NT2/D1 (cell line): ENCODE measurements at regions not wholly inside any gene's neighbourhood (a gene's known extent, or its start where the extent isn't known, plus 50 kb on each side); places are given as distances from the start of the nearest gene placed in this dataset.
A peak's percentile ranks its signal among the peaks of the same experiment; 100 is the strongest.

Source experiments
- DNase-seq: peaks from one replicate; pipeline ENCODE4 v3.0.0-alpha.2; 2011; ENCODE audit warnings: low read depth, low spot score
- H3K27me3 ChIP-seq: 2 replicates; pipeline ENCODE4 v1.6.0; 2011; ENCODE audit warnings: mild to moderate bottlenecking; ENCODE audit not compliant: insufficient read length, insufficient read depth
- H3K36me3 ChIP-seq: 2 replicates; pipeline ENCODE4 v1.6.1; 2011; ENCODE audit warnings: mild to moderate bottlenecking, low read length, mixed read lengths; ENCODE audit not compliant: insufficient read depth, insufficient read length
- H3K4me1 ChIP-seq: 2 replicates; pipeline ENCODE4 v1.5.1; 2011; ENCODE audit not compliant: insufficient read depth, insufficient read length
- H3K4me3 ChIP-seq: 2 replicates; pipeline ENCODE4 v1.5.1; 2011; ENCODE audit warnings: low read depth; ENCODE audit not compliant: insufficient read length
- H3K9ac ChIP-seq: 2 replicates; pipeline ENCODE4 v1.6.0; 2011; ENCODE audit warnings: low read depth; ENCODE audit not compliant: insufficient read length
- H3K9me3 ChIP-seq: 2 replicates; pipeline ENCODE4 v1.5.1; 2011; ENCODE audit warnings: mild to moderate bottlenecking, low read length; ENCODE audit not compliant: insufficient read depth
- SUZ12 ChIP-seq: IDR thresholded peaks from 2 replicates; pipeline ENCODE4 v1.6.1; 2011; ENCODE audit not compliant: insufficient read length, insufficient read depth; ENCODE audit errors: extremely low read depth
- YY1 ChIP-seq: IDR thresholded peaks from 2 replicates; pipeline ENCODE4 v1.6.1; 2011; ENCODE audit not compliant: insufficient read length, insufficient read depth
- ZNF274 ChIP-seq: IDR thresholded peaks from 2 replicates; pipeline ENCODE4 v1.6.1; 2011; ENCODE audit warnings: mild to moderate bottlenecking, low read depth, low read length

- no peak for TF ChIP-seq ZNF274
- no peak for TF ChIP-seq SUZ12
- no peak for TF ChIP-seq YY1
- Histone ChIP-seq H3K36me3 (no peaks in the 10 kb centered on the region), H3K4me3 (no peak overlapping the region), H3K4me1 (no peaks in the 10 kb centered on the region), H3K9me3 (no peaks in the 10 kb centered on the region), H3K9ac (no peak overlapping the region), H3K27me3 (no peaks in the 10 kb centered on the region)
- no peak for DNase-seq
Observed at GRCh38 chr13:100818711-100819110, 144.1 kb upstream of the TMTC4 start.

- no peak for TF ChIP-seq SUZ12
- TF ChIP-seq YY1: no peak
- TF ChIP-seq ZNF274: no peak
Observed at GRCh38 chr13:100817928-100818327, 143.3 kb upstream of the TMTC4 start.

GRCh38 chr13:100815476-100816046, 141.0 kb upstream of the TMTC4 start:
- DNase-seq: peak; percentile 42
- Histone ChIP-seq H3K4me1 (no peaks in the 10 kb centered on the region), H3K9ac (no peak overlapping the region), H3K4me3 (no peak overlapping the region), H3K36me3 (no peaks in the 10 kb centered on the region), H3K9me3 (no peaks in the 10 kb centered on the region), H3K27me3 (no peaks in the 10 kb centered on the region)
- no peak for TF ChIP-seq YY1
- no peak for TF ChIP-seq ZNF274
- no peak for TF ChIP-seq SUZ12

More at GRCh38 chr13:100817928-100818327, 143.3 kb upstream of the TMTC4 start:
- Histone ChIP-seq H3K27me3 (no peaks in the 10 kb centered on the region), H3K9me3 (no peaks in the 10 kb centered on the region), H3K4me1 (no peaks in the 10 kb centered on the region), H3K4me3 (no peak overlapping the region), H3K9ac (no peak overlapping the region), H3K36me3 (no peaks in the 10 kb centered on the region)
- no peak for DNase-seq

GRCh38 chr13:100812982-100813584, 138.5 kb upstream of the TMTC4 start:
- H3K4me1 ChIP-seq: no peaks in the 10 kb centered on the region
- no peak overlapping the region for H3K4me3 ChIP-seq
- no peak for DNase-seq
- H3K36me3 ChIP-seq: no peaks in the 10 kb centered on the region
- no peaks in the 10 kb centered on the region for H3K9me3 ChIP-seq
- no peak overlapping the region for H3K9ac ChIP-seq
- no peaks in the 10 kb centered on the region for H3K27me3 ChIP-seq
- TF ChIP-seq ZNF274: no peak
- no peak for TF ChIP-seq YY1
- no peak for TF ChIP-seq SUZ12

- no peak for DNase-seq
- H3K4me3 ChIP-seq: no peak overlapping the region
- H3K4me1 ChIP-seq: no peaks in the 10 kb centered on the region
- H3K36me3 ChIP-seq: no peaks in the 10 kb centered on the region
- TF ChIP-seq SUZ12: no peak
- TF ChIP-seq ZNF274: no peak
- no peak for TF ChIP-seq YY1
- no peaks in the 10 kb centered on the region for H3K27me3 ChIP-seq
- H3K9me3 ChIP-seq: no peaks in the 10 kb centered on the region
- H3K9ac ChIP-seq: no peak overlapping the region
Observed at GRCh38 chr13:100811928-100812327, 137.3 kb upstream of the TMTC4 start.

GRCh38 chr13:100811024-100811865, 136.7 kb upstream of the TMTC4 start:
- H3K4me3 ChIP-seq: no peak overlapping the region
- no peaks in the 10 kb centered on the region for H3K36me3 ChIP-seq
- H3K27me3 ChIP-seq: no peaks in the 10 kb centered on the region
- TF ChIP-seq ZNF274: no peak
- no peak overlapping the region for H3K9ac ChIP-seq
- H3K9me3 ChIP-seq: no peaks in the 10 kb centered on the region
- DNase-seq: no peak
- H3K4me1 ChIP-seq: no peaks in the 10 kb centered on the region

- Histone ChIP-seq H3K27me3 (no peaks in the 10 kb centered on the region), H3K9me3 (no peaks in the 10 kb centered on the region), H3K4me1 (no peaks in the 10 kb centered on the region), H3K36me3 (no peaks in the 10 kb centered on the region), H3K9ac (no peak overlapping the region), H3K4me3 (no peak overlapping the region)
- TF ChIP-seq ZNF274 (no peak), YY1 (no peak), SUZ12 (no peak)
- no peak for DNase-seq
Observed at GRCh38 chr13:100810481-100810880, 135.9 kb upstream of the TMTC4 start.
